ENCODE measurements at regions not wholly inside any gene's neighbourhood (a gene's known extent, or its start where the extent isn't known, plus 50 kb on each side); places are given as distances from the start of the nearest gene placed in this dataset.
"Not testable (repeated sequence)": the region's sequence is repeated elsewhere in the genome, so short reads cannot be mapped to it uniquely, and the experiment has no call there.

- Histone ChIP-seq H3K9ac (ENCODE audit: control insufficient read depth, extremely low read depth, insufficient read depth, low read length) (no peak overlapping the region), H3K9me3 (ENCODE audit: control insufficient read depth, low read depth, low read length) (no peaks in the 10 kb centered on the region), H3K4me3 (ENCODE audit: control insufficient read depth in 2 of 3, extremely low read depth in 1 of 3, insufficient read depth in 2 of 3, low read depth in 1 of 3, low read length in 3 of 3) (no peak overlapping the region), H2AFZ (ENCODE audit: control insufficient read depth, low read length) (no peak overlapping the region), H3K4me1 (ENCODE audit: control insufficient read depth, extremely low read depth, insufficient read depth, low read length) (peaks cover 3% of the 10 kb centered on the region), H3K4me2 (ENCODE audit: control insufficient read depth, extremely low read depth, insufficient read depth, low read depth, low read length) (no peak overlapping the region), H3K9me1 (ENCODE audit: control insufficient read depth, extremely low read depth, insufficient read depth, low read length) (no peaks in the 10 kb centered on the region), H3K36me3 (ENCODE audit: control insufficient read depth in 2 of 2, extremely low read depth in 1 of 2, insufficient read depth in 2 of 2, low read length in 2 of 2) (no peaks in the 10 kb centered on the region), H4K20me1 (ENCODE audit: control insufficient read depth, extremely low read depth, insufficient read depth, low read length) (no peaks in the 10 kb centered on the region), H3K27me3 (ENCODE audit: control insufficient read depth, extremely low read depth, insufficient read depth, low read length) (no peaks in the 10 kb centered on the region), H3K79me2 (ENCODE audit: control insufficient read depth, insufficient read depth, low read length) (no peaks in the 10 kb centered on the region), H3K27ac (ENCODE audit: control insufficient read depth, insufficient read depth, low read length) (no peak overlapping the region)
- TF ChIP-seq EZH2 (IDR thresholded peaks at IDR 0.05; ENCODE audit: low read length), result no peak
- TF ChIP-seq, protein P1, sequence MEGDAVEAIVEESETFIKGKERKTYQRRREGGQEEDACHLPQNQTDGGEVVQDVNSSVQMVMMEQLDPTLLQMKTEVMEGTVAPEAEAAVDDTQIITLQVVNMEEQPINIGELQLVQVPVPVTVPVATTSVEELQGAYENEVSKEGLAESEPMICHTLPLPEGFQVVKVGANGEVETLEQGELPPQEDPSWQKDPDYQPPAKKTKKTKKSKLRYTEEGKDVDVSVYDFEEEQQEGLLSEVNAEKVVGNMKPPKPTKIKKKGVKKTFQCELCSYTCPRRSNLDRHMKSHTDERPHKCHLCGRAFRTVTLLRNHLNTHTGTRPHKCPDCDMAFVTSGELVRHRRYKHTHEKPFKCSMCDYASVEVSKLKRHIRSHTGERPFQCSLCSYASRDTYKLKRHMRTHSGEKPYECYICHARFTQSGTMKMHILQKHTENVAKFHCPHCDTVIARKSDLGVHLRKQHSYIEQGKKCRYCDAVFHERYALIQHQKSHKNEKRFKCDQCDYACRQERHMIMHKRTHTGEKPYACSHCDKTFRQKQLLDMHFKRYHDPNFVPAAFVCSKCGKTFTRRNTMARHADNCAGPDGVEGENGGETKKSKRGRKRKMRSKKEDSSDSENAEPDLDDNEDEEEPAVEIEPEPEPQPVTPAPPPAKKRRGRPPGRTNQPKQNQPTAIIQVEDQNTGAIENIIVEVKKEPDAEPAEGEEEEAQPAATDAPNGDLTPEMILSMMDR (optimal IDR thresholded peaks at IDR 0.05 in 1 of 3, IDR thresholded peaks at IDR 0.05 in 1 of 3, conservative IDR thresholded peaks at IDR 0.05 in 1 of 3; ENCODE audit: extremely low read depth in 1 of 3, insufficient read depth in 2 of 3, low read length in 3 of 3), result no peak
- DNase-seq (ENCODE audit: low read depth, low spot score) (no peak), FAIRE-seq (no peak)
- dilution Hi-C loops (cut with MboI; ENCODE audit: extremely low pct_ligation_motif_present, low sequenced_read_pairs), result no loop called here
Measured at GRCh38 chr5:57360871-57361270, 121.7 kb downstream of the ACTBL2 start.

DNA sequence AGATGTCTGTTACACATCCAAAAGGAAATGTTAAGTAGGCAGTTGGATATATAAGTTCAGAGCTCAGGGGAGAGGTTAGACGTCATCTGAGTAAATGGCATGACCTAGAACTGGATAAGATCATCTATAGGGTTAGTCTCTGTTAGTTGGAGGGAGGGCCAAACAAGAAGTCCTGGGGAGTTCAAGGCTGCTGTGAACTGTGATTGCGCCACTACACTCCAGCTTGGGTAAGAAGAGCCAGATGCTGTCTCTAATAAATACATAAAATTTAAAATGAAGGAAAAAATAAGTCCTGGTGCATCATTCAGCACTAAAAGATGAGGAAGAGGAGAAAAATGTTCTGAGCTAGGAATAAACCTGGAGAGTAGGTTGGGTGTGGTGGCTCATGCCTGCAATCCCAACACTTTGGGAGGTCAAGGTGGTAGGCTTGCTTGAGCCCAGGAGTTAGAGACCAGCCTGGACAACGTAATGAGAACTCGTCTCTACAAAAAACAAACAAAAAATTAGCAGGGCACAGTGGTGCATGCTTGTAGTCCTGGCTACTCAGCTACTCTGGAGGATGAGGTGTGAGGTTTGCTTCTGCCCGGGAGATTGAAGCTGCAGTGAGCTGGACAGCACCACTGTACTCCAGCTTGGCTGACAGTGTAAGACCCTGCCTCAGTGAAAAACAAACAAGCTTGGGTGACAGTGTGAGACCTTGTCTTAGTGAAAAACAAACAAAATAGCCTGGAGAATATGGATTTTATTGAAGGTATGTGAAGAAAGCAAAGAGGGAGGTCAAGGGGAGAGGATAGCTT, 123.6 kb downstream of the ACTBL2 start:
- Histone ChIP-seq H3K4me1 (ENCODE audit: control insufficient read depth, extremely low read depth, insufficient read depth, low read length) (no peaks in the 10 kb centered on the region), H2AFZ (ENCODE audit: control insufficient read depth, low read length) (no peak overlapping the region), H3K79me2 (ENCODE audit: control insufficient read depth, insufficient read depth, low read length) (no peaks in the 10 kb centered on the region), H3K27me3 (ENCODE audit: control insufficient read depth, extremely low read depth, insufficient read depth, low read length) (no peaks in the 10 kb centered on the region), H3K9ac (ENCODE audit: control insufficient read depth, extremely low read depth, insufficient read depth, low read length) (no peak overlapping the region), H3K4me3 (ENCODE audit: control insufficient read depth in 2 of 3, extremely low read depth in 1 of 3, insufficient read depth in 2 of 3, low read depth in 1 of 3, low read length in 3 of 3) (no peak overlapping the region), H3K9me3 (ENCODE audit: control insufficient read depth, low read depth, low read length) (no peaks in the 10 kb centered on the region), H3K27ac (ENCODE audit: control insufficient read depth, insufficient read depth, low read length) (no peak overlapping the region), H3K36me3 (ENCODE audit: control insufficient read depth in 2 of 2, extremely low read depth in 1 of 2, insufficient read depth in 2 of 2, low read length in 2 of 2) (no peaks in the 10 kb centered on the region), H4K20me1 (ENCODE audit: control insufficient read depth, extremely low read depth, insufficient read depth, low read length) (no peaks in the 10 kb centered on the region), H3K9me1 (ENCODE audit: control insufficient read depth, extremely low read depth, insufficient read depth, low read length) (no peaks in the 10 kb centered on the region), H3K4me2 (ENCODE audit: control insufficient read depth, extremely low read depth, insufficient read depth, low read depth, low read length) (no peak overlapping the region)
- dilution Hi-C loops (cut with MboI; ENCODE audit: extremely low pct_ligation_motif_present, low sequenced_read_pairs), result no loop called here
- FAIRE-seq (no peak), DNase-seq (ENCODE audit: low read depth, low spot score) (no peak)
- TF ChIP-seq EZH2 (IDR thresholded peaks at IDR 0.05; ENCODE audit: low read length), result no peak
- TF ChIP-seq, protein P1 (optimal IDR thresholded peaks at IDR 0.05 in 1 of 3, IDR thresholded peaks at IDR 0.05 in 1 of 3, conservative IDR thresholded peaks at IDR 0.05 in 1 of 3; ENCODE audit: extremely low read depth in 1 of 3, insufficient read depth in 2 of 3, low read length in 3 of 3), result no peak

GRCh38 chr5:57356850-57357249, 125.8 kb downstream of the ACTBL2 start:
- H2AFZ ChIP-seq (ENCODE audit: control insufficient read depth, low read length); DNase-seq (ENCODE audit: low read depth, low spot score); H3K4me1 ChIP-seq (ENCODE audit: control insufficient read depth, extremely low read depth, insufficient read depth, low read length); H3K79me2 ChIP-seq (ENCODE audit: control insufficient read depth, insufficient read depth, low read length); H3K36me3 ChIP-seq (ENCODE audit: control insufficient read depth in 2 of 2, extremely low read depth in 1 of 2, insufficient read depth in 2 of 2, low read length in 2 of 2); H3K27ac ChIP-seq (ENCODE audit: control insufficient read depth, insufficient read depth, low read length); H3K27me3 ChIP-seq (ENCODE audit: control insufficient read depth, extremely low read depth, insufficient read depth, low read length); H3K4me3 ChIP-seq (ENCODE audit: control insufficient read depth in 2 of 3, extremely low read depth in 1 of 3, insufficient read depth in 2 of 3, low read depth in 1 of 3, low read length in 3 of 3); H3K9ac ChIP-seq (ENCODE audit: control insufficient read depth, extremely low read depth, insufficient read depth, low read length); H3K9me1 ChIP-seq (ENCODE audit: control insufficient read depth, extremely low read depth, insufficient read depth, low read length); FAIRE-seq; H3K4me2 ChIP-seq (ENCODE audit: control insufficient read depth, extremely low read depth, insufficient read depth, low read depth, low read length); H4K20me1 ChIP-seq (ENCODE audit: control insufficient read depth, extremely low read depth, insufficient read depth, low read length); dilution Hi-C loops (cut with MboI; ENCODE audit: extremely low pct_ligation_motif_present, low sequenced_read_pairs); H3K9me3 ChIP-seq (ENCODE audit: control insufficient read depth, low read depth, low read length): not testable (repeated sequence)

All from keratinocyte (primary cell).